Peyer's patch (tissue), 4 donors: ENCODE measurements at regions not wholly inside any gene's neighbourhood (a gene's known extent, or its start where the extent isn't known, plus 50 kb on each side); places are given as distances from the start of the nearest gene placed in this dataset.
A peak's percentile ranks its signal among the peaks of the same experiment; 100 is the strongest.

Experiments
- DNase-seq, 3 donors: peaks; one replicate each; pipeline ENCODE4 v3.0.0-alpha.2; 2017 to 2019
- H3K27ac ChIP-seq, 4 donors: fragments of 200-600 bp; sonication (generic); one replicate each; pipeline ENCODE4 v1.5.1; 2016 to 2019
- H3K27me3 ChIP-seq, 2 donors: fragments of 200-600 bp; sonication (generic); one replicate each; pipeline ENCODE4 v1.5.1; 2019
- H3K36me3 ChIP-seq, 3 donors: fragments of 200-600 bp; sonication (generic); one replicate each; pipeline ENCODE4 v1.5.1; 2016 to 2019
- H3K4me1 ChIP-seq, 4 donors: fragments of 200-600 bp; sonication (generic); one replicate each; pipeline ENCODE4 v1.5.1; 2016 to 2019
- H3K4me3 ChIP-seq, 4 donors: fragments of 200-600 bp; sonication (generic); 1 replicate in 3 of 4; 2 replicates in 1 of 4; pipeline ENCODE4 v1.5.1; 2016 to 2019; ENCODE audit warnings: mild to moderate bottlenecking in 1 of 4
- H3K9me3 ChIP-seq, 4 donors: fragments of 200-600 bp; sonication (generic); one replicate each; pipeline ENCODE4 v1.5.1; 2016 to 2019; ENCODE audit warnings: mild to moderate bottlenecking in 1 of 4
- CTCF ChIP-seq, 6 experiments: fragments of 450-650 bp in 4 of 6; fragments of 200-600 bp in 2 of 6; sonication (generic) in 1 of 6; IDR thresholded peaks; one replicate each; pipeline ENCODE4 v1.5.1; 2017 to 2019; ENCODE audit warnings: antibody characterized with exemption in 6 of 6, mild to moderate bottlenecking in 3 of 6, moderate library complexity in 1 of 6
- POLR2A ChIP-seq, 2 donors: fragments of 450-650 bp; IDR thresholded peaks; one replicate each; pipeline ENCODE4 v1.5.1; 2017; ENCODE audit warnings: antibody characterized with exemption in 2 of 2, mild to moderate bottlenecking in 2 of 2, moderate library complexity in 2 of 2

- Histone ChIP-seq H3K4me3 (no peak overlapping the region), H3K4me1 (no peaks in the 10 kb centered on the region), H3K9me3 (no peaks in the 10 kb centered on the region), H3K27ac (no peak overlapping the region), H3K36me3 (no peaks in the 10 kb centered on the region), H3K27me3 (no peaks in the 10 kb centered on the region)
- DNase-seq = peak; percentile 19 to 76 (median 61)
- TF ChIP-seq POLR2A (IDR thresholded peaks at IDR 0.05) = no peak
- TF ChIP-seq CTCF (IDR thresholded peaks at IDR 0.05) = no peak
Measured at GRCh38 chr20:20780127-20780824, 67.8 kb upstream of the RALGAPA2 start.

GRCh38 chr20:20778676-20779075 lies 66.2 kb upstream of the RALGAPA2 start:
- DNase-seq = no peak
- no peak overlapping the region for H3K4me3 ChIP-seq
- H3K36me3 ChIP-seq = no peaks in the 10 kb centered on the region
- TF ChIP-seq CTCF (IDR thresholded peaks at IDR 0.05) (no peak), POLR2A (IDR thresholded peaks at IDR 0.05) (no peak)
- no peaks in the 10 kb centered on the region for H3K4me1 ChIP-seq
- H3K27ac ChIP-seq = no peak overlapping the region
- H3K9me3 ChIP-seq = no peaks in the 10 kb centered on the region
- H3K27me3 ChIP-seq = no peaks in the 10 kb centered on the region

- Histone ChIP-seq H3K27ac (no peak overlapping the region), H3K36me3 (no peaks in the 10 kb centered on the region), H3K27me3 (no peaks in the 10 kb centered on the region), H3K9me3 (no peaks in the 10 kb centered on the region), H3K4me1 (no peaks in the 10 kb centered on the region), H3K4me3 (no peak overlapping the region)
- no peak for DNase-seq
- TF ChIP-seq CTCF (IDR thresholded peaks at IDR 0.05) (no peak), POLR2A (IDR thresholded peaks at IDR 0.05) (no peak)
Measured at GRCh38 chr20:20772497-20773085, 60.1 kb upstream of the RALGAPA2 start.

GRCh38 chr20:20768202-20768815 lies 55.9 kb upstream of the RALGAPA2 start:
- Histone ChIP-seq H3K27ac (no peak overlapping the region), H3K9me3 (no peaks in the 10 kb centered on the region), H3K4me1 (no peaks in the 10 kb centered on the region), H3K4me3 (no peak overlapping the region), H3K27me3 (no peaks in the 10 kb centered on the region), H3K36me3 (no peaks in the 10 kb centered on the region)
- no peak for DNase-seq
- TF ChIP-seq POLR2A (IDR thresholded peaks at IDR 0.05) (no peak), CTCF (IDR thresholded peaks at IDR 0.05) (no peak)

- no peak overlapping the region for H3K4me3 ChIP-seq
- H3K27ac ChIP-seq = no peak overlapping the region
- no peaks in the 10 kb centered on the region for H3K36me3 ChIP-seq
- H3K4me1 ChIP-seq = no peaks in the 10 kb centered on the region
- no peak for DNase-seq
- no peaks in the 10 kb centered on the region for H3K9me3 ChIP-seq
- no peaks in the 10 kb centered on the region for H3K27me3 ChIP-seq
- no peak for TF ChIP-seq POLR2A (IDR thresholded peaks at IDR 0.05)
- no peak for TF ChIP-seq CTCF (IDR thresholded peaks at IDR 0.05)
Measured at GRCh38 chr20:20765696-20766365, 53.4 kb upstream of the RALGAPA2 start.
